ENCODE measurements at regions not wholly inside any gene's neighbourhood (a gene's known extent, or its start where the extent isn't known, plus 50 kb on each side); places are given as distances from the start of the nearest gene placed in this dataset.

GRCh38 chr7:19062216-19062615 lies 55.2 kb downstream of the TWIST1 start:
- TF ChIP-seq CTCF (IDR thresholded peaks at IDR 0.05) (no peak), POLR2A (IDR thresholded peaks at IDR 0.05) (no peak), EP300 (IDR thresholded peaks at IDR 0.05; ENCODE audit: low read depth) (no peak)
